NCI-H1436 treated with DMSO at 0.1 percent for 48 hours (cell line): ENCODE measurements at regions not wholly inside any gene's neighbourhood (a gene's known extent, or its start where the extent isn't known, plus 50 kb on each side); places are given as distances from the start of the nearest gene placed in this dataset.

Source experiments
- DNase-seq: peaks from one replicate; lab custom pipeline; 2025; lab: John Stamatoyannopoulos, UW

DNA sequence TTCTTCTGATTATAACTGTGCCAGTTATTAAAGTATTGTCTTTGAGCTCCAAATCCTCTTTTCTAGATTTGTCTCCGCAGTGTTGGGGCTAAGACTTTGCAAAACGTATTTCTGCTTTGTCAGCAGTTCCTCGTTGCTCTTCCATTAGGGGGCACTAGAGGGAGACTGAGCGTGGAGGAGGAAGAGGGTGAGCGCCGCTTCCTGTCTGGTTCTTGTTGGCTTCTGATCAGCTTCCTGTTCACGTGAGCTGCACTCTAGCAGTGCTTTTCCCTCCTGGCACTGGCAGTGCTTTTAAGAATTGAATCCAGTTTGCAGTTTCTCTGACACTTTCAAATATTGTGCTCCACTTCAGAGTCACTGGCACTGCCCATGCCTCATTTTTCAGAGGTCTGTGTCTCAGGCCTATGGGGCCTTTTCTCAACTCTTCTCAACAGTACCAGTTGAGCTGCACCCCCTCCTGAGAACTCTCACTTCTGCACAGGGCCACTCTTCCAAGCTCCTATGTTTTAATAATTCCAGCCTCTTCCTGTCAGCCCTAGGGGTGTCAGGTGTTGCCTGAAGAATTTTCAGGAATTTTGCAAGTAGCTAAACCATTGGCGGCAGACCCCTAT is 54.4 kb upstream of the LCORL start:
- DNase-seq = no peak

DNA sequence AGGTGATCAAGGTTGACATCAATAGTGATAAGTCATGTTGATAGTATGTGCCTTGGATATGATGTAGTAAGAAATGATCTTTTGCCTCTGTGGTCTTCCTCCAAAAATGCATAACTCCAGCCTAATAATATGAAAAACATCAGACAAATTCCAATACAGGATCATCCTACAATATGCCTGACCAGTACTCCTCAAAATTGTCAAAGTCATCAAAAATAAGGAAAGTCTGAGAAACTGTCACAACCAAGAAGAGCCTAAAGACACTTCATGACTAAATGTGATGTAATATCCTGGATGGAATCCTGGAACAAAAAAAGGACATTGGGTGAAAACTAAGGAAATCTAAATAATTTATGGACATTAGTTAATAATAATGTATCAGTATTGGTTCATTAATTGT is 50.3 kb upstream of the LCORL start:
- DNase-seq = no peak
